Stomach (tissue), 4 donors: ENCODE measurements at regions not wholly inside any gene's neighbourhood (a gene's known extent, or its start where the extent isn't known, plus 50 kb on each side); places are given as distances from the start of the nearest gene placed in this dataset.

Experiments used
- EP300 ChIP-seq: sonication (generic); formaldehyde crosslinking; IDR thresholded peaks from one replicate; pipeline ENCODE4 v1.6.1; 2017; ENCODE audit warnings: antibody characterized with exemption
- POLR2A ChIP-seq, 4 donors: fragments of 450-650 bp; IDR thresholded peaks; one replicate each; pipeline ENCODE4 v1.6.1; 2016; ENCODE audit warnings: antibody characterized with exemption in 4 of 4, control low read depth in 2 of 4, mild to moderate bottlenecking in 1 of 4, moderate library complexity in 1 of 4
- TF ChIP-seq, protein P1 (sequence below), 7 experiments: fragments of 450-650 bp in 4 of 7; fragments of 200-600 bp in 3 of 7; sonication (generic) in 3 of 7; IDR thresholded peaks; one replicate each; pipeline ENCODE4 v1.5.1; 2016 to 2019; ENCODE audit warnings: antibody characterized with exemption in 7 of 7, control low read depth in 2 of 7, mild to moderate bottlenecking in 1 of 7

DNA sequence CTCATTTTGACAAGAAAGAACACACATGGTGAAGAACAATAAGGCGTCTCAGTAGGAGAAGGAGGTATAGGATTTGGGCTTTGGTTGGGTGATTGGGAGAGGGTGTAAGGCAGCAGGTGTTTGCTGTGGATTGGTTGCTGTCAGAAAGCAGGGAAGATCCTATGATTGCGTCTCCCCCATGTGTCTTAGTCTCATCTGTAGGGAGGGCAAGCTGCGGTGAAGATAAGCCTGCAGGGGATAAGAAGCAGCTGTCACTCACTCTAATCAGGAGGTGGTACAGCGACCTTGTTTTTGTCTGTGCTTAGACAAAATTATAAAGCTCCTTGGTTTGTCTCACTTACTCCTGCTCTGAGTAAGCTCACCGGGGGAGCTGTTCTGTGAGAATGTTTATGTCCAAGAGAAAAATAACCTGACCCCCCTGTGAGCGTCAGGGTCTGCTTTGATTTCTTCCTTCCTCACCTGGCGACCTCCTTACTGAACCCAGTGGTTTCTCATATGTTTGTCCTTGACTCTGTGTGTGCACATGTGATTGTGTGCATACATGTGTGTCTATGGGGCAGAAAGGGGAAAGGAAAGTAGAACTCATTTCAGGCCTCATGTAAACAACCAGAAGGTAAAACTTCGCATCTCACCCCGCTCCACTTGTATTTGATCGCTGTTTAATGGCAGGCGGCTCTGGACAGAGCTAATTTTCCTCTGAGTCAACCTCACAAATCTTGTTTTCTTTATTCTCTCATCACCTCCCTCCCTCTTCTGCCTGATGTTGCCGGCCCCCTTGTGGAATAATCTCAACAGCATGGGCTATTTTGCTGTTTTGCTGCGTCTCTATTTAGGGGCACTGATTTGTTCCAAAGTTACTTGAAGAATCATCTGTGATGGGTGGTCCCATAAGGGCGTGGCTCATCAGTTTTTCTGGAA, 105.6 kb downstream of the TENT4A start:
- TF ChIP-seq, protein P1, sequence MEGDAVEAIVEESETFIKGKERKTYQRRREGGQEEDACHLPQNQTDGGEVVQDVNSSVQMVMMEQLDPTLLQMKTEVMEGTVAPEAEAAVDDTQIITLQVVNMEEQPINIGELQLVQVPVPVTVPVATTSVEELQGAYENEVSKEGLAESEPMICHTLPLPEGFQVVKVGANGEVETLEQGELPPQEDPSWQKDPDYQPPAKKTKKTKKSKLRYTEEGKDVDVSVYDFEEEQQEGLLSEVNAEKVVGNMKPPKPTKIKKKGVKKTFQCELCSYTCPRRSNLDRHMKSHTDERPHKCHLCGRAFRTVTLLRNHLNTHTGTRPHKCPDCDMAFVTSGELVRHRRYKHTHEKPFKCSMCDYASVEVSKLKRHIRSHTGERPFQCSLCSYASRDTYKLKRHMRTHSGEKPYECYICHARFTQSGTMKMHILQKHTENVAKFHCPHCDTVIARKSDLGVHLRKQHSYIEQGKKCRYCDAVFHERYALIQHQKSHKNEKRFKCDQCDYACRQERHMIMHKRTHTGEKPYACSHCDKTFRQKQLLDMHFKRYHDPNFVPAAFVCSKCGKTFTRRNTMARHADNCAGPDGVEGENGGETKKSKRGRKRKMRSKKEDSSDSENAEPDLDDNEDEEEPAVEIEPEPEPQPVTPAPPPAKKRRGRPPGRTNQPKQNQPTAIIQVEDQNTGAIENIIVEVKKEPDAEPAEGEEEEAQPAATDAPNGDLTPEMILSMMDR (IDR thresholded peaks at IDR 0.05): no peak
- TF ChIP-seq EP300 (no peak), POLR2A (IDR thresholded peaks at IDR 0.05) (no peak)
